NCI-H82 treated with DMSO at 0.1 percent for 48 hours (cell line): ENCODE measurements at regions not wholly inside any gene's neighbourhood (a gene's known extent, or its start where the extent isn't known, plus 50 kb on each side); places are given as distances from the start of the nearest gene placed in this dataset.
"Not testable (repeated sequence)": the region's sequence is repeated elsewhere in the genome, so short reads cannot be mapped to it uniquely, and the experiment has no call there.

Experiments
- DNase-seq: peaks from one replicate; lab custom pipeline; 2025; ENCODE audit not compliant: unreplicated experiment; lab: John Stamatoyannopoulos, UW

GRCh38 chr15:79157631-79158592 is 67.3 kb upstream of the RASGRF1 start:
- DNase-seq, result no peak

DNA sequence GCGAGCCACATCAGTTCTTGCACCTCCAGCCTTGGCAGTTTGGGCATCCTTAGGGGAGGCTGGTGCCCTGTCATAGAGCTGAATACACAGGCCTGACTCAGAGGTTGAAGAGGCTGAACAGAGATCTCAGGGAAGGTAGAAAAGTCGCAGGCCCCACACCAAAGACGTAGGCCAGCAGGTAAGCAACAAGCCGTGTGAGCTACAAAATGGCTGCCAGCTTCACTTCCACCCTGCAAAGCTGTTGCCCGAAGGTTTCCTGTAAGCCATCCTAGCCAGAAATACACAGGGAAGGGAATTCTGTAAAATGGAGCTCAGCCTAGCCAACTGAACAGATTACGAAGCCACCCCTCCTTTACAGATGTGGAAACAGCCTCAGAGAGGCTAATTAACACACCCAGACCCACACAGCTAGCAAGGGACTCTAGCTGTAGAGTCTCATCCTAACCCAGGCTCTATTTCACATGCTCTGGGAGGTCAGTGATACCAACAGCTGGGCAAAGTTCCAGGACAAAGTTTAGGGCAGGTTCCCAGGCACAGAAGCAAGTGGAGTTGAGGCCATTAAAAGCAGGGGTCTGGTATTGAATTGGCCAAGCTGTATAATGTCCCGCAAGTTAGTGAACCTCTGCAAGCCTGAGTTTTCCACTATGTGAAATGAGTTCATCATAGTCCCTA is 66.3 kb upstream of the RASGRF1 start:
- DNase-seq, result no peak

DNA sequence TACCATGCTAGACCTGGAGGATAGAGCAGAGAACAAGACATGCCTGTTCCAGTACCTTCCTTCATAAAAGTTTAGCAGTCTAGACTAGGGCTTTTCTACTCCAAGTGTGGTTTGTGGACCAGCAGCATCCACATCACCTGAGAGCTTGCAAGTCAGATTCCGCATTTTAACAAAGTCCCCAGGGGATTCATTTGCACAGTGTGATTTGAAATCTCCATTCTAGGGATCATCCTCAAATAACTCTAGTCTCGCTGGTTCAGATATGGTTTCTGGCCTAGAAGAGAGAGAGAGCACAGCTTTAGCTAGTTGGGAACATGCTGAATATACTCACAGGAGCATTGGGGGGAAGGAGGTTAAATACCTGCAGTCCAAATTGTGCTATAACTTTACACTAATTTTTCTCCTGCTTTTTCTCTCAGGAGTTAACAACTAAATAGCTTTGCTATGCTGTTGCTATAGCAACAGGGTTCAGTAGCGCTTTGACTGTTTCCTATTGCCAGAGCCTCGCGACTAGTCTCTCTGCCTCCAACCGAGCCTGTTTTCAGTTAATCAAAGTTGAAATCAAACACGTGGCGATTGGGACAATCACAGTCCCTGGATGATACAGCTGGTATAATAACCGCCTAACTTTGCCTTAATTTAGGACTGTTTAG is 64.0 kb upstream of the RASGRF1 start:
- no peak for DNase-seq

GRCh38 chr15:79144290-79144689 is 53.7 kb upstream of the RASGRF1 start:
- DNase-seq, result not testable (repeated sequence)

GRCh38 chr15:79140846-79141570 is 50.4 kb upstream of the RASGRF1 start:
- DNase-seq, result no peak
